Osteocyte (in vitro differentiated cells): ENCODE measurements at regions not wholly inside any gene's neighbourhood (a gene's known extent, or its start where the extent isn't known, plus 50 kb on each side); places are given as distances from the start of the nearest gene placed in this dataset.

ENCODE experiments used
- DNase-seq: peaks from one replicate; pipeline ENCODE4 v3.0.0; 2021; ENCODE audit warnings: mixed read lengths; ENCODE audit not compliant: unreplicated experiment; ENCODE audit errors: extremely low spot score
- H3K27ac Mint-ChIP-seq: one replicate; pipeline ENCODE4 v1.8.0; 2021; ENCODE audit warnings: mild to moderate bottlenecking, mixed read lengths; ENCODE audit not compliant: unreplicated experiment
- H3K27me3 Mint-ChIP-seq: one replicate; pipeline ENCODE4 v1.8.0; 2021; ENCODE audit warnings: mixed read lengths; ENCODE audit not compliant: unreplicated experiment
- H3K36me3 Mint-ChIP-seq: one replicate; pipeline ENCODE4 v1.8.0; 2021; ENCODE audit warnings: mixed read lengths; ENCODE audit not compliant: unreplicated experiment
- H3K4me1 Mint-ChIP-seq: one replicate; pipeline ENCODE4 v1.8.0; 2021; ENCODE audit warnings: mixed read lengths; ENCODE audit not compliant: unreplicated experiment
- H3K4me3 Mint-ChIP-seq: one replicate; pipeline ENCODE4 v1.8.0; 2021; ENCODE audit warnings: mild to moderate bottlenecking, moderate library complexity, mixed read lengths; ENCODE audit not compliant: unreplicated experiment
- H3K9me3 Mint-ChIP-seq: one replicate; pipeline ENCODE4 v1.8.0; 2021; ENCODE audit warnings: mixed read lengths; ENCODE audit not compliant: unreplicated experiment
- TF ChIP-seq, protein P1 (sequence below): fragments of 200-600 bp; sonication (generic); IDR thresholded peaks from 2 replicates; pipeline ENCODE4 v1.5.0; 2021; ENCODE audit warnings: antibody characterized with exemption, mild to moderate bottlenecking, moderate library complexity

DNA sequence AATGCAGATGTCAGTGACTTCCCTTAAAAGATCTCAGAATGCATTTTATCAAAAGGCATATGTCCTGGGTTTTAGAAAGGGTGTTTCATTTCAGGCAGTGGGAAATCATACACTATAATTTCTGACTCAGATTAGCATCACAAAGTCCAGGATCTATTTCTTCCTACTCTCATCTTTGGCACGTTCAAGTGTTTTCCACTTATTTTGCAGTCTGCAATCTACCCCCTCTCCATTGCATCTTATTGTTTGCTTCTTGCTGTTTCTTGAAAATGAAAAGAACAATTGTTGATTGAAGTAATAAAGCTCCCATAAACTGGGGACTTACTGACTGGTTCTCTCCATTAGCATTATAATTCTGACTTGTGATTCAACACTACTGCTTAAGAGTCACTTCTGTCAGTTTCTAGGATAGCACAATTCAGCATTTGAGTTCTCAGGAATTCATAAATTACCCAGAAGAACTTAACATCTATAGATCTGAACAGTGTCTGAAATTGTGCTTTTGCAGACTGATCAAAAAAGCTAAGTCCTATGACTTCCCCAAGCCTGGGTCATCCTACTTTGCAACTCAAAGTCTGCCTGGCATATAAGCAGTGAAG lies 332.9 kb downstream of the RASEF start:
- no peaks in the 10 kb centered on the region for H3K27me3 Mint-ChIP-seq
- no peak overlapping the region for H3K27ac Mint-ChIP-seq
- no peaks in the 10 kb centered on the region for H3K4me1 Mint-ChIP-seq
- H3K36me3 Mint-ChIP-seq = no peaks in the 10 kb centered on the region
- TF ChIP-seq, protein P1, sequence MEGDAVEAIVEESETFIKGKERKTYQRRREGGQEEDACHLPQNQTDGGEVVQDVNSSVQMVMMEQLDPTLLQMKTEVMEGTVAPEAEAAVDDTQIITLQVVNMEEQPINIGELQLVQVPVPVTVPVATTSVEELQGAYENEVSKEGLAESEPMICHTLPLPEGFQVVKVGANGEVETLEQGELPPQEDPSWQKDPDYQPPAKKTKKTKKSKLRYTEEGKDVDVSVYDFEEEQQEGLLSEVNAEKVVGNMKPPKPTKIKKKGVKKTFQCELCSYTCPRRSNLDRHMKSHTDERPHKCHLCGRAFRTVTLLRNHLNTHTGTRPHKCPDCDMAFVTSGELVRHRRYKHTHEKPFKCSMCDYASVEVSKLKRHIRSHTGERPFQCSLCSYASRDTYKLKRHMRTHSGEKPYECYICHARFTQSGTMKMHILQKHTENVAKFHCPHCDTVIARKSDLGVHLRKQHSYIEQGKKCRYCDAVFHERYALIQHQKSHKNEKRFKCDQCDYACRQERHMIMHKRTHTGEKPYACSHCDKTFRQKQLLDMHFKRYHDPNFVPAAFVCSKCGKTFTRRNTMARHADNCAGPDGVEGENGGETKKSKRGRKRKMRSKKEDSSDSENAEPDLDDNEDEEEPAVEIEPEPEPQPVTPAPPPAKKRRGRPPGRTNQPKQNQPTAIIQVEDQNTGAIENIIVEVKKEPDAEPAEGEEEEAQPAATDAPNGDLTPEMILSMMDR = no peak
- no peak for DNase-seq
- no peak overlapping the region for H3K4me3 Mint-ChIP-seq
- no peaks in the 10 kb centered on the region for H3K9me3 Mint-ChIP-seq

DNA sequence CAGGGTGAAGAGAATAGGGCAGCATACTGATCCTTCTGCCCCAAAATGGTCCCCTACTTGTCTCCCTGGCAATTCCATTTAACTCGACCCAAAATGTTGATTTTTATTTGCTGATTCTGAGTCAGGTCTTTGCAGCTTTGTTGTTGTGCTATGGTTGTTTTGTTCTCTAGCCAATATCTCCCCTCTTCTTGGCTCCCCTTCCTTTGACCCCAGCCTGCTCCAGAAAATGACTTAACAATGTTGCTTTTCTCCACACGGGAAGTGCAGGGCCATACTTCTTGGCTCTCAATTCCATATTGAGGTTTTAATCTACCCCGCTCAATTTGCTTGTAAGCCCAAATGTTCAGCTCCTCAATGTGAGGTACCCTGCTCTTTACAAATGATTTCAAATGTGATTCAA lies 330.0 kb downstream of the RASEF start:
- no peak for DNase-seq
- Mint-ChIP-seq H3K4me1 (no peaks in the 10 kb centered on the region), H3K27ac (no peak overlapping the region), H3K4me3 (no peak overlapping the region), H3K36me3 (no peaks in the 10 kb centered on the region), H3K27me3 (no peaks in the 10 kb centered on the region), H3K9me3 (no peaks in the 10 kb centered on the region)
- TF ChIP-seq, protein P1 = no peak

DNA sequence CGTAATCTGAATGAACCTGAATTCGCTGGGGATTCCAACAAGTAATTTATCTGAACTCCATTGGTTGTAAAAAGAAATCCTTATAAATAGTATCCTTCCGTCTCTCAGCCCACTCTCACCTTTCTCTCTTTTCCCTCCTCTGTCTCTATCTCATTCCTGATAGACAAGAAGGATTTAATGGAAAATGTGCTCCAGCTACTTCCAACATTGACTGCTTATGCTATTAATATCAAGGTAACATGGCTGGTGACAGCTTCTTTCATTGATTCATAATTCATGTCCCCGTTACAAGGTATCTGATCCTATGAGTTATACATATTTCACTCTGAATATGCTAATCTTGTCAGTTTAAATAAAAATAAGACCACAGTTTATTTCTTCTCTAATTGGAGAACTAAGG lies 326.8 kb downstream of the RASEF start:
- H3K36me3 Mint-ChIP-seq = no peaks in the 10 kb centered on the region
- DNase-seq = no peak
- no peaks in the 10 kb centered on the region for H3K27me3 Mint-ChIP-seq
- H3K4me3 Mint-ChIP-seq = no peak overlapping the region
- TF ChIP-seq, protein P1 = no peak
- peaks cover 3% of the 10 kb centered on the region for H3K9me3 Mint-ChIP-seq
- no peak overlapping the region for H3K27ac Mint-ChIP-seq
- no peaks in the 10 kb centered on the region for H3K4me1 Mint-ChIP-seq

DNA sequence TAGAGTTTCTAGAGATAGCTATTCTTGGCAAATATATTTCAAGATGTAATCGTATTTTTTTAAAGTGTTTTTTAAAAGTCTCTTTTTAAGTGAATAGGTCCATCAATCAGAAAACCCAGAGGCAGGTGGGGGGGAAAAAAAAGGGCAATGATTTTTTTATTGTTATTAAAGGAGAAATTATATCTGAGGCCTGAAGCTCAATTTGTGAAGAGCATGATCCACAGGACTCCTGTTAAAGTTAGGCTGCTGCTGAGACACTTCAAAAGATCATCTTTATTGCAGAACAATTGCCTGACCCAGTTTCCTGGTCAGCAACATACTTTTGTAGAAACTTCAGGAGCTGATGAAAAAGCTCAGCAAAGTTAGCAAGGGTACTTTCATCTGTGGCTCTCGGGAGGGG lies 326.2 kb downstream of the RASEF start:
- Mint-ChIP-seq H3K4me1 (no peaks in the 10 kb centered on the region), H3K36me3 (no peaks in the 10 kb centered on the region), H3K27ac (no peak overlapping the region), H3K27me3 (no peaks in the 10 kb centered on the region), H3K9me3 (peaks cover 3% of the 10 kb centered on the region), H3K4me3 (no peak overlapping the region)
- TF ChIP-seq, protein P1 = no peak
- no peak for DNase-seq

DNA sequence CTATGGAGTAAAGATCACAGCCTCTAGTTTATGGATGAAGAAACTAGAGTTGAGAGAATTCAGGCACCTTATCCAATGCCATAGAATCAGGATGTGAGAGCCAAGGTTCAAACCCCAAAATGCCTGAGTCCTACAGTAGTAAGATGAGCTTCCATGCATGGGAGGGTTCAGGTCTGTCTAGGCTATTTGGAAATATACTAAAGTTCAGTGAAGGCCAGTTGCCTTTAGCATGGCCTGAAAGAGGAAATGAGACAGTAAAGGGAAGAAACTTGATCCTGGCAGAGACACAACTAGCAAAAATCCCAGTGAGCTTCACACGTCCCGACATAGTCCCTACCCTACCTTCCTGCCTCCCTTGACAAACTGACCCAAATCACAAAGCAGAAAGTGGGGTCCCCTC lies 317.0 kb downstream of the RASEF start:
- Mint-ChIP-seq H3K27ac (no peak overlapping the region), H3K4me1 (no peaks in the 10 kb centered on the region), H3K9me3 (no peaks in the 10 kb centered on the region), H3K4me3 (no peak overlapping the region), H3K36me3 (no peaks in the 10 kb centered on the region), H3K27me3 (no peaks in the 10 kb centered on the region)
- no peak for DNase-seq
- TF ChIP-seq, protein P1 = no peak
